ENCODE measurements at regions not wholly inside any gene's neighbourhood (a gene's known extent, or its start where the extent isn't known, plus 50 kb on each side); places are given as distances from the start of the nearest gene placed in this dataset.

- TF ChIP-seq, protein P1, sequence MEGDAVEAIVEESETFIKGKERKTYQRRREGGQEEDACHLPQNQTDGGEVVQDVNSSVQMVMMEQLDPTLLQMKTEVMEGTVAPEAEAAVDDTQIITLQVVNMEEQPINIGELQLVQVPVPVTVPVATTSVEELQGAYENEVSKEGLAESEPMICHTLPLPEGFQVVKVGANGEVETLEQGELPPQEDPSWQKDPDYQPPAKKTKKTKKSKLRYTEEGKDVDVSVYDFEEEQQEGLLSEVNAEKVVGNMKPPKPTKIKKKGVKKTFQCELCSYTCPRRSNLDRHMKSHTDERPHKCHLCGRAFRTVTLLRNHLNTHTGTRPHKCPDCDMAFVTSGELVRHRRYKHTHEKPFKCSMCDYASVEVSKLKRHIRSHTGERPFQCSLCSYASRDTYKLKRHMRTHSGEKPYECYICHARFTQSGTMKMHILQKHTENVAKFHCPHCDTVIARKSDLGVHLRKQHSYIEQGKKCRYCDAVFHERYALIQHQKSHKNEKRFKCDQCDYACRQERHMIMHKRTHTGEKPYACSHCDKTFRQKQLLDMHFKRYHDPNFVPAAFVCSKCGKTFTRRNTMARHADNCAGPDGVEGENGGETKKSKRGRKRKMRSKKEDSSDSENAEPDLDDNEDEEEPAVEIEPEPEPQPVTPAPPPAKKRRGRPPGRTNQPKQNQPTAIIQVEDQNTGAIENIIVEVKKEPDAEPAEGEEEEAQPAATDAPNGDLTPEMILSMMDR (IDR thresholded peaks at IDR 0.05; ENCODE audit: low read depth, low read length, missing input control): no peak
- no peak for TF ChIP-seq RXRA (IDR thresholded peaks at IDR 0.05)
- TF ChIP-seq, protein P2, sequence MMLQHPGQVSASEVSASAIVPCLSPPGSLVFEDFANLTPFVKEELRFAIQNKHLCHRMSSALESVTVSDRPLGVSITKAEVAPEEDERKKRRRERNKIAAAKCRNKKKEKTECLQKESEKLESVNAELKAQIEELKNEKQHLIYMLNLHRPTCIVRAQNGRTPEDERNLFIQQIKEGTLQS (IDR thresholded peaks at IDR 0.05): no peak
- no peak for TF ChIP-seq RAD21 (IDR thresholded peaks at IDR 0.05)
- no peak for TF ChIP-seq HNF4G (IDR thresholded peaks at IDR 0.05)
- TF ChIP-seq TAF1 (conservative IDR thresholded peaks at IDR 0.05): no peak
- TF ChIP-seq YY1 (IDR thresholded peaks at IDR 0.05): no peak
- TF ChIP-seq, protein P3, sequence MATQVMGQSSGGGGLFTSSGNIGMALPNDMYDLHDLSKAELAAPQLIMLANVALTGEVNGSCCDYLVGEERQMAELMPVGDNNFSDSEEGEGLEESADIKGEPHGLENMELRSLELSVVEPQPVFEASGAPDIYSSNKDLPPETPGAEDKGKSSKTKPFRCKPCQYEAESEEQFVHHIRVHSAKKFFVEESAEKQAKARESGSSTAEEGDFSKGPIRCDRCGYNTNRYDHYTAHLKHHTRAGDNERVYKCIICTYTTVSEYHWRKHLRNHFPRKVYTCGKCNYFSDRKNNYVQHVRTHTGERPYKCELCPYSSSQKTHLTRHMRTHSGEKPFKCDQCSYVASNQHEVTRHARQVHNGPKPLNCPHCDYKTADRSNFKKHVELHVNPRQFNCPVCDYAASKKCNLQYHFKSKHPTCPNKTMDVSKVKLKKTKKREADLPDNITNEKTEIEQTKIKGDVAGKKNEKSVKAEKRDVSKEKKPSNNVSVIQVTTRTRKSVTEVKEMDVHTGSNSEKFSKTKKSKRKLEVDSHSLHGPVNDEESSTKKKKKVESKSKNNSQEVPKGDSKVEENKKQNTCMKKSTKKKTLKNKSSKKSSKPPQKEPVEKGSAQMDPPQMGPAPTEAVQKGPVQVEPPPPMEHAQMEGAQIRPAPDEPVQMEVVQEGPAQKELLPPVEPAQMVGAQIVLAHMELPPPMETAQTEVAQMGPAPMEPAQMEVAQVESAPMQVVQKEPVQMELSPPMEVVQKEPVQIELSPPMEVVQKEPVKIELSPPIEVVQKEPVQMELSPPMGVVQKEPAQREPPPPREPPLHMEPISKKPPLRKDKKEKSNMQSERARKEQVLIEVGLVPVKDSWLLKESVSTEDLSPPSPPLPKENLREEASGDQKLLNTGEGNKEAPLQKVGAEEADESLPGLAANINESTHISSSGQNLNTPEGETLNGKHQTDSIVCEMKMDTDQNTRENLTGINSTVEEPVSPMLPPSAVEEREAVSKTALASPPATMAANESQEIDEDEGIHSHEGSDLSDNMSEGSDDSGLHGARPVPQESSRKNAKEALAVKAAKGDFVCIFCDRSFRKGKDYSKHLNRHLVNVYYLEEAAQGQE (IDR thresholded peaks at IDR 0.05): no peak
- no peak for TF ChIP-seq NR2F2 (IDR thresholded peaks at IDR 0.05)
- TF ChIP-seq SP1 (IDR thresholded peaks at IDR 0.05): no peak
- TF ChIP-seq ZBTB33 (IDR thresholded peaks at IDR 0.05): no peak
Observed at GRCh38 chr6:113530769-113531168, 326.4 kb upstream of the MARCKS start.
